Smooth muscle cell (in vitro differentiated cells): ENCODE measurements at regions not wholly inside any gene's neighbourhood (a gene's known extent, or its start where the extent isn't known, plus 50 kb on each side); places are given as distances from the start of the nearest gene placed in this dataset.
A peak's percentile ranks its signal among the peaks of the same experiment; 100 is the strongest.

Experiments
- DNase-seq: peaks from one replicate; lab custom pipeline; 2025; ENCODE audit not compliant: unreplicated experiment; lab: John Stamatoyannopoulos, UW
- H2AFZ ChIP-seq: fragments of 200-600 bp; sonication (generic); 2 replicates; pipeline ENCODE4 v1.6.0; 2016; ENCODE audit warnings: antibody characterized with exemption, low read depth, mild to moderate bottlenecking
- H3F3A ChIP-seq: fragments of 200-600 bp; sonication (generic); 2 replicates; pipeline ENCODE4 v1.6.0; 2017; ENCODE audit warnings: antibody characterized with exemption, low read depth
- H3K27ac ChIP-seq: fragments of 200-600 bp; sonication (generic); 2 replicates; pipeline ENCODE4 v1.5.1; 2016; ENCODE audit warnings: low read depth, mild to moderate bottlenecking
- H3K27me3 ChIP-seq: fragments of 200-600 bp; sonication (generic); 2 replicates; pipeline ENCODE4 v1.6.1; 2016; ENCODE audit warnings: low read depth, mild to moderate bottlenecking
- H3K36me3 ChIP-seq: fragments of 200-600 bp; sonication (generic); 2 replicates; pipeline ENCODE4 v1.5.1; 2016; ENCODE audit warnings: low read depth
- H3K4me1 ChIP-seq: fragments of 200-600 bp; sonication (generic); 2 replicates; pipeline ENCODE4 v1.5.1; 2016; ENCODE audit warnings: low read depth
- H3K4me2 ChIP-seq: fragments of 200-600 bp; sonication (generic); 2 replicates; pipeline ENCODE4 v1.6.0; 2016; ENCODE audit warnings: mild to moderate bottlenecking
- H3K4me3 ChIP-seq: fragments of 200-600 bp; sonication (generic); 2 replicates; pipeline ENCODE4 v1.5.1; 2016; ENCODE audit warnings: mild to moderate bottlenecking
- H3K79me2 ChIP-seq: fragments of 200-600 bp; sonication (generic); 2 replicates; pipeline ENCODE4 v1.6.0; 2016; ENCODE audit warnings: low read depth, mild to moderate bottlenecking
- H3K9ac ChIP-seq: fragments of 200-600 bp; sonication (generic); 2 replicates; pipeline ENCODE4 v1.6.0; 2016; ENCODE audit warnings: low read depth
- H3K9me3 ChIP-seq: fragments of 200-600 bp; sonication (generic); replicated peaks from 2 replicates; pipeline ENCODE4 v1.5.1; 2016; ENCODE audit warnings: low read depth
- H4K20me1 ChIP-seq: fragments of 200-600 bp; sonication (generic); 2 replicates; pipeline ENCODE4 v1.6.0; 2016; ENCODE audit warnings: low read depth
- CTCF ChIP-seq: fragments of 200-600 bp; sonication (generic); IDR thresholded peaks from 2 replicates; pipeline ENCODE4 v1.5.1; 2017; ENCODE audit warnings: borderline replicate concordance, mild to moderate bottlenecking, antibody characterized with exemption; ENCODE audit not compliant: insufficient read depth, poor library complexity, severe bottlenecking
- WGBS: methylation state at CpG from one replicate; pipeline ENCODE4 v1.1.7; 2016; ENCODE audit warnings: low lambda C conversion rate; 5-methylcytosine and 5-hydroxymethylcytosine counted together

GRCh38 chr5:57054671-57055070 is 102.7 kb upstream of the MIER3 start:
- Histone ChIP-seq H3K79me2 (no peaks in the 10 kb centered on the region), H3K4me1 (no peaks in the 10 kb centered on the region), H3K4me2 (no peak overlapping the region), H3K9ac (no peak overlapping the region), H4K20me1 (no peaks in the 10 kb centered on the region), H3K27ac (no peak overlapping the region), H3K36me3 (no peaks in the 10 kb centered on the region), H3K27me3 (no peaks in the 10 kb centered on the region), H3F3A (no peaks in the 10 kb centered on the region), H3K4me3 (no peak overlapping the region), H2AFZ (no peak overlapping the region), H3K9me3 (no peaks in the 10 kb centered on the region)
- no peak for TF ChIP-seq CTCF
- WGBS = 82% methylated on average over 1 of the region's 1 CpG
- no peak for DNase-seq

GRCh38 chr5:57055731-57056130 is 103.8 kb upstream of the MIER3 start:
- Histone ChIP-seq H3K4me3 (no peak overlapping the region), H2AFZ (no peak overlapping the region), H4K20me1 (no peaks in the 10 kb centered on the region), H3K27me3 (no peaks in the 10 kb centered on the region), H3K36me3 (no peaks in the 10 kb centered on the region), H3K4me1 (no peaks in the 10 kb centered on the region), H3K27ac (no peak overlapping the region), H3K9ac (no peak overlapping the region), H3K79me2 (no peaks in the 10 kb centered on the region), H3K9me3 (no peaks in the 10 kb centered on the region), H3K4me2 (no peak overlapping the region), H3F3A (no peaks in the 10 kb centered on the region)
- no peak for TF ChIP-seq CTCF
- no peak for DNase-seq
- WGBS = 77% methylated on average over 1 of the region's 1 CpG

GRCh38 chr5:57063773-57064172 is 110.1 kb upstream of the GPBP1 start:
- Histone ChIP-seq H3K27ac (no peak overlapping the region), H3K4me3 (no peak overlapping the region), H4K20me1 (no peaks in the 10 kb centered on the region), H3K36me3 (no peaks in the 10 kb centered on the region), H3F3A (no peaks in the 10 kb centered on the region), H3K79me2 (no peaks in the 10 kb centered on the region), H2AFZ (no peak overlapping the region), H3K4me2 (no peak overlapping the region), H3K9ac (no peak overlapping the region), H3K9me3 (no peaks in the 10 kb centered on the region), H3K27me3 (no peaks in the 10 kb centered on the region), H3K4me1 (peaks cover 4% of the 10 kb centered on the region)
- no peak for TF ChIP-seq CTCF
- WGBS = 92% methylated on average over 2 of the region's 2 CpGs
- DNase-seq = no peak

- H3K9me3 ChIP-seq = no peaks in the 10 kb centered on the region
- H4K20me1 ChIP-seq = no peaks in the 10 kb centered on the region
- peak overlapping the region; percentile 45 for H3K4me2 ChIP-seq
- H3K27ac ChIP-seq = no peak overlapping the region
- peak overlapping the region; percentile 76 for H2AFZ ChIP-seq
- 88% methylated on average over 6 of the region's 6 CpGs for WGBS
- no peak for TF ChIP-seq CTCF
- no peaks in the 10 kb centered on the region for H3K27me3 ChIP-seq
- H3K9ac ChIP-seq = no peak overlapping the region
- H3F3A ChIP-seq = no peaks in the 10 kb centered on the region
- no peak overlapping the region for H3K4me3 ChIP-seq
- no peaks in the 10 kb centered on the region for H3K36me3 ChIP-seq
- DNase-seq = no peak
- no peaks in the 10 kb centered on the region for H3K79me2 ChIP-seq
- H3K4me1 ChIP-seq = peaks cover 6% of the 10 kb centered on the region
Measured at GRCh38 chr5:57066924-57067596, 106.8 kb upstream of the GPBP1 start.
